Natural killer cell treated with Interleukin-12 subunit alpha and Interleukin-12 subunit beta and Interleukin-15 and Interleukin-18, amount 100 ng/mL, for 72 hours (primary cell): ENCODE measurements at regions not wholly inside any gene's neighbourhood (a gene's known extent, or its start where the extent isn't known, plus 50 kb on each side); places are given as distances from the start of the nearest gene placed in this dataset.

ENCODE experiments used
- ATAC-seq, 2 donors: fragments of 150-1000 bp; cut with Tn5 transposase in 1 of 2; sonication (Bioruptor Pico), chemical (Tn5 transposase) in 1 of 2; 2 replicates each; pipeline ENCODE4 v1.10.0; 2021
- DNase-seq: peaks from one replicate; pipeline ENCODE4 v3.0.0; 2022; ENCODE audit warnings: low spot score
- H3K27ac Mint-ChIP-seq, 2 donors: 1 replicate in 1 of 2; 2 replicates in 1 of 2; pipeline ENCODE4 v1.8.0; 2022; ENCODE audit warnings: mixed read lengths in 2 of 2, mild to moderate bottlenecking in 1 of 2, moderate library complexity in 1 of 2
- H3K27me3 Mint-ChIP-seq, 2 donors: 1 replicate in 1 of 2; 2 replicates in 1 of 2; pipeline ENCODE4 v1.8.0; 2022; ENCODE audit warnings: mixed read lengths in 2 of 2
- H3K36me3 Mint-ChIP-seq: one replicate; pipeline ENCODE4 v1.8.0; 2022; ENCODE audit warnings: mixed read lengths
- H3K4me1 Mint-ChIP-seq, 2 donors: 1 replicate in 1 of 2; 2 replicates in 1 of 2; pipeline ENCODE4 v1.8.0; 2022; ENCODE audit warnings: low read depth in 2 of 2, mixed read lengths in 2 of 2, mild to moderate bottlenecking in 1 of 2
- H3K4me3 Mint-ChIP-seq: one replicate; pipeline ENCODE4 v1.8.0; 2022; ENCODE audit warnings: mixed read lengths
- H3K9me3 Mint-ChIP-seq: 2 replicates; pipeline ENCODE4 v1.8.0; 2022; ENCODE audit warnings: mixed read lengths

DNA sequence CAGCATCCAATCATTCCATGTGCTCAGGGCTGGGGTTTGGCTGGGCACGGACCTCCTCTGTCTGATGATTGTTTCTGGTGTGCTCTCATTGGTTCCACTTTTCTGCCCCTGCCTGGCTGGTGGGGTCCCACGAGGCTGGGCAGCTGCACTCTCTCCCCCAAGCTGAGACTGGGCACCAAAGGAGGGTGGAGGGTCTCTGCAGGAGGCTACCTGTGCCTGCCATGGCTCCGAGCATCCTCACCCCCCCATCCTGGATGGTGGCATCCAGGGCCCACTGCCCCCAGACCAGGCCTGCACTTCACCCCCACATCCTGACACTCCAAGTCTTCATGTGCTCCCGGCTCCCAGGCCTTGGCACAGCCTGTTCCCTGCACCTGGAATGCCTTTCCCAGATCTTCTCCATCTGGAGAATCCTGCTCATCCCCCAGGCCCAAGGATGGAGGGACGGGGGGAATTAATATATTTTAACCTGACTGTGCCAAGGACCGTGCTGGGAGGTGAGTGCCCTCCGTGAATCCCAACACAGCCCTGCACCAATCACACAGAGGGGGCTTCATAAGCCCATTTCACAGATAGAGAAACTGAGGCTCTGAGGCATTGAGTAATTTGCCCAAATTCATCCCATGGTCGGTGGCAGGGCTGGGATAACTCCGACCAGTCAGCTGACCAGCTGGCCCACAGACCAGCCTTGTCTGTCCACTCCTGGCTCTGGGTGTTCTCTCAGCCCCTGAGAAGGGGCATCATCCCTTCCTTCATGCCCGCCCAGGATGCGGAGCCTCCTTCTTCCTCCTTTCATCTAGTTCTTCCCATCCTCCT is 403.4 kb downstream of the MATN1 start:
- ATAC-seq (peak in 1 of 2 donors; percentile 11), DNase-seq (no peak)
- peaks cover under 1 to 15% of the 10 kb centered on the region in 2 donors for H3K27me3 Mint-ChIP-seq
- no peak overlapping the region for H3K27ac Mint-ChIP-seq
- no peaks in the 10 kb centered on the region for H3K9me3 Mint-ChIP-seq
- no peaks in the 10 kb centered on the region for H3K36me3 Mint-ChIP-seq
- no peak overlapping the region for H3K4me3 Mint-ChIP-seq
- peaks cover 0 to 3% of the 10 kb centered on the region in 2 donors for H3K4me1 Mint-ChIP-seq

DNA sequence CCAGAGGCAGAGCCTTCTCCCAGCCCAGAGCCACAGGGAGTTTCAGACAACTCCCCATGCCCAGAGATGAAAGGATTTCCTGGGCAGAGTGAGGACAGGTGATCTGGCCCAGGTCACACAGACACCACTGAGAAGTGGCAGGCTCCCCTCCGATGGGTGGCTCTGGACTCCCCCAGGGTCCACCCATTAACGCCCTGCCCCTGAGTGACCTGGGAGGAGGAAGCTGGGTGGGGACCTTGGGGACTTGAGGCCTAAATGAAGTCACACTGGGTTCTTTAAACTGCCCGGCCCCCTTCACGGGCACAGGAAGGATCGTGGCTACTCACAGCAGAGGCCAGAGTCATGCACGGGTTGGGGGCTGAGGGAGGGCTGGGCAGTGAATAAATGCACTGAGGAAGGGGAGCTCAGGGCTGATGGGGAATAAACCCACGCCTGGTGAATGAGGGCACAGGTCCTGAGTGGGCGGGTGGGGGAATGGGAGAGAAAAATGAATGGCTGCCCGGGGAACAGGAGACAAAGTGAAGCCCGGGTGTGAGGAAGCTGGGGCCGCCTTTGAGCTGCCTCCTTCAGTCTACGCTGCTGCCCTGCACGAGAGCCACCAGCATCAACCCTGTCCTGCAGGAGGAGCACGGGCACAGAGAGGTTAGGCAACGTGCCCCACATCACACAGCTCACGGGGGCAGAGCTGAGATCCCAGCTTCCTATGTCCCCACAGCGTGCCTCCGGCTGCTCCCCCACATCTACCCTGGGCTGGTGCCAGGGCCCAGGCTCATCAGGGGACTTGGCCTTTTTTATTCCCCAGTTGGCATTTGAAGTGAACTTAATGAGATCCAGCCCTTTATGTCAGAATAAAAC is 404.3 kb downstream of the MATN1 start:
- H3K27ac Mint-ChIP-seq: no peak overlapping the region
- H3K36me3 Mint-ChIP-seq: no peaks in the 10 kb centered on the region
- no peaks in the 10 kb centered on the region for H3K9me3 Mint-ChIP-seq
- DNase-seq (no peak), ATAC-seq (no peak)
- H3K27me3 Mint-ChIP-seq: peaks cover 10 to 15% of the 10 kb centered on the region in 2 donors
- H3K4me3 Mint-ChIP-seq: no peak overlapping the region
- peaks cover 0 to 3% of the 10 kb centered on the region in 2 donors for H3K4me1 Mint-ChIP-seq

DNA sequence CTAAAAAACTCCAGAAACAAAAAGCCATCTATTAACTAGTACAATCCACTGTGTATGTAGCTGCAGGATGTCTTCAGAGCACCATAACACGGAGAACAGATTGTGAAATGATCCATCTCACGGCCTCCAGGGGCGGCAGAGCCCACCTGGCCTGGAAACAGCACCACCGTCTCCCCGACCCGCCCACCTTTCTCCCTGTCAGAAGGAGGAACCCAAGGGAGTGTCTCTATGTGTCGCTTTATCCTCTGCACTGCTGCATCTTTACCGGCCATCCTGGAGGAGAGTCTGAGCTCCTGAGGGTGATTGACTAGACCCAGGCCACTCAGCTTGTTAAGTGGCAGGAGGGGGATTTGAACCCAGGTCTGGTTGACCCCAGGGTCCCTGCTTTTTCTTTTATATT is 405.0 kb downstream of the MATN1 start:
- Mint-ChIP-seq H3K27ac (no peak overlapping the region), H3K27me3 (peaks cover 13 to 15% of the 10 kb centered on the region in 2 donors), H3K36me3 (no peaks in the 10 kb centered on the region), H3K4me1 (peaks cover 0 to 3% of the 10 kb centered on the region in 2 donors), H3K9me3 (no peaks in the 10 kb centered on the region), H3K4me3 (no peak overlapping the region)
- no peak for DNase-seq
- no peak for ATAC-seq

DNA sequence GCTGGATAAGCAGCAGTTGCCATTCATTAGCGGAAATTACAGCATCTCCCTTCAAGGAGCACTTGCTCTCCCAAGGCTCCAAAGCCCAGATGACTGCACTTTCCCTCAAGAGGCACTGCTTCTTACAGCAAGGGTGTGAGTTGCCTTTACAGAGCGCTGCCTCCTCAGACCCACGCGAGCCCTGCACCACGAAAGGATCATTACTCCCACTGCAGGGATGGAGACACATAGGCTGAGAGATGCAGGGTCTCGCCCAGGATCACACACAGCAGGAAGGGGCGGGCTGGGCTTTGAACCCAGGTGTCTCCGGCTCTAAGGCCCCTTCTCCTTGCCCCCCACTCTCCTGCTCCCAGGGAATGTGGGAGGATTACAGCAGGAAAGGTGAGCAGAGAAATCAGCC is 405.5 kb downstream of the MATN1 start:
- Mint-ChIP-seq H3K9me3 (no peaks in the 10 kb centered on the region), H3K4me1 (peaks cover 0 to 3% of the 10 kb centered on the region in 2 donors), H3K36me3 (no peaks in the 10 kb centered on the region), H3K27ac (no peak overlapping the region), H3K27me3 (peaks cover 13 to 15% of the 10 kb centered on the region in 2 donors), H3K4me3 (no peak overlapping the region)
- DNase-seq: no peak
- no peak for ATAC-seq

DNA sequence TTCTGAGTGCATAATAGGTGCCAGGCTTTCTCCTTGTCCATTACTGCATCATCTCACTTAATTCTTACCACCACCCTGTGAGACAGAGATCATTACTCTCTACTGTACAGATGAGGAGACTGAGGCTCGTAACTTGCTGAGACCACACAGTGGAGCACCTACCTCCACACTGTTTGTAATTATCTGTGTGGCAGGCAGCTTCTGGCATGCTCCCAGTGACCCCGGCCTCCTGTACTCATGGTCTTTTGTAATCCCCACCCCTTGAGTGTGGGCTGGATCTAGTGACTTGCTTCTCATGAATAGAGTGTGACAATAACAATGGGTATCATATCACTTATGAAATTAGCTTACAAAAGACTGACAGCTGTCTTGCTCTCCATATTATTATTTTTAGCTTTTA is 407.3 kb downstream of the MATN1 start:
- Mint-ChIP-seq H3K27ac (no peak overlapping the region), H3K9me3 (no peaks in the 10 kb centered on the region), H3K36me3 (no peaks in the 10 kb centered on the region), H3K4me1 (peaks cover 0 to 3% of the 10 kb centered on the region in 2 donors), H3K27me3 (peaks cover 13 to 22% of the 10 kb centered on the region in 2 donors), H3K4me3 (no peak overlapping the region)
- no peak for ATAC-seq
- DNase-seq: no peak

DNA sequence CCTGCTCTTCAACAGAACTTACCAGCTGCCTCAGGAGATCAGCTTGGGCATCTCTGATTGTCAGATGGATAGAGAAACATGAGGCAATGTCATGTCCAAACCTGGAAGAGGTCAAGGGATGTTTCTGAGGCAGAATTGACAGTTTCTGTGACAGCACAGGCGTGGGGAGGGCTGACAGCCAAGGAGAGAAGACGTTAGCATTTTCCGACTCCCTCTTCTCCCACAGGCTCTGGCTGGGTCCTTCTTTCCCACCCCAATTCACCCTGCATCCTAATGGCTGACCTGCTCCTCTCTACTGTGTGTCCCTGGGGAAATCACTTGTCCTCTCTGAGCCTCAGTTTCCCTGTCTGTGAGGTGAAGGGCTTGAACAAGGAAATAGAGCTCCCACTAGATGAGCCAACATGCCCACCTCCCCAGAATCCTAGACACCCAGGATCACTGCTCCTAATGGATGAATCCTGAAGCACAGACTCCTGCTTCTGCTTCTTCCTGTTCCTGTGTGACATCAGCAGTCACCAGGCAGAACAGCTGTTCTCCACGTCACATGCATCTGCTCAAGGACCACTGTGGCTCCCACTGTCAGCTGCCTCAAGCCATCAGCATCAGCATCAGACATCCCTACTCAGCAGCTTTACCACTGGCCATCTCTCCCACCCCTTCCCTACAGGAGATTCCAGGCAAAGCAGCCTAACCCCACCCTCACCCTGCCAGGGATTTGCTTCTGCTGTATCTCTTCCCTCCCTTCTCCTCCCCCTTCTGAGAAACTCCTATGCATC is 408.0 kb downstream of the MATN1 start:
- Mint-ChIP-seq H3K27ac (no peak overlapping the region), H3K4me1 (peaks cover 0 to 3% of the 10 kb centered on the region in 2 donors), H3K9me3 (no peaks in the 10 kb centered on the region), H3K36me3 (no peaks in the 10 kb centered on the region), H3K4me3 (no peak overlapping the region), H3K27me3 (peaks cover 13 to 22% of the 10 kb centered on the region in 2 donors)
- ATAC-seq (no peak), DNase-seq (no peak)

DNA sequence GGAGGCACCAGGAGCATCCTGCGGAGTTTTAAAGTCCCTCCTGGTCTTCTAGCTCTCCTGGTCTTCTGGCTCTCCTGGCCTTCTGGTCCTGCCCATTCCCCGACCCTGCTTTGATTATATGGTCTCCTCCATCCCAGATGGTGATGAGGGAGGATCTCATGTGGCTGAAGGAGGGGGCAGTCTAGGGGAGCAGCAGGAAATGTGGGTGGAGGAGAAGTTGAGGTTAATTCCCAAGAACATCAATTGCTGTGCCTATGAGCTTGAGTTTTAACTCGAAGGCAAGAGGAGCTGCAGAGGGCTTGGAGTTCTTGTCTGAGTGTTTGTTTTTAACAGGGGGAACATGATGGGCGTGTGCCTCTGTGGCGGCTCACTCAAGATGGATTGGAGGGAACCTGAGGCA is 408.8 kb downstream of the MATN1 start:
- Mint-ChIP-seq H3K4me3 (no peak overlapping the region), H3K27ac (no peak overlapping the region), H3K9me3 (no peaks in the 10 kb centered on the region), H3K36me3 (no peaks in the 10 kb centered on the region), H3K4me1 (peaks cover 0 to under 1% of the 10 kb centered on the region in 2 donors), H3K27me3 (peaks cover 13 to 17% of the 10 kb centered on the region in 2 donors)
- ATAC-seq (no peak), DNase-seq (no peak)

DNA sequence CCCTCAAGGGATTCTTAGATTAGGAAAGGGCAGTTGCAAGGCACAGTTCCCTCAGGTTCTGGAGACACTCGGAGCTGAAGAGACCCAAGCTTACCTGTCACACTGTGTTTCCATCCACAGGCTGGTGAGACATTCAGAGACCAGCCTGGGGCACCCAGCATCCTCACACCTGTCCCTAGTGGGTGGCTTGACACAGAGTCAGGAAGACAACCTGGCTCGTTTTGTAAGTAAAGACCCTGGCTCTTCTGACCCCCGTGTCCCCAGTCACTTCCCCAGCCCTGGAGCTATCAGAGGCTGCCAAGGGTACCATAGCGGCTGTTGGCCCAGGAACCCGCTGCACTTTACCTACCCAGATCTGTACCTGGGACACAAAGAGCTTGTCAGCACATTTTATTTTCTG is 409.8 kb downstream of the MATN1 start:
- no peak for ATAC-seq
- Mint-ChIP-seq H3K27ac (no peak overlapping the region), H3K4me3 (no peak overlapping the region), H3K9me3 (no peaks in the 10 kb centered on the region), H3K36me3 (no peaks in the 10 kb centered on the region), H3K4me1 (no peaks in the 10 kb centered on the region), H3K27me3 (peaks cover 13 to 17% of the 10 kb centered on the region in 2 donors)
- DNase-seq: peak; percentile 15

DNA sequence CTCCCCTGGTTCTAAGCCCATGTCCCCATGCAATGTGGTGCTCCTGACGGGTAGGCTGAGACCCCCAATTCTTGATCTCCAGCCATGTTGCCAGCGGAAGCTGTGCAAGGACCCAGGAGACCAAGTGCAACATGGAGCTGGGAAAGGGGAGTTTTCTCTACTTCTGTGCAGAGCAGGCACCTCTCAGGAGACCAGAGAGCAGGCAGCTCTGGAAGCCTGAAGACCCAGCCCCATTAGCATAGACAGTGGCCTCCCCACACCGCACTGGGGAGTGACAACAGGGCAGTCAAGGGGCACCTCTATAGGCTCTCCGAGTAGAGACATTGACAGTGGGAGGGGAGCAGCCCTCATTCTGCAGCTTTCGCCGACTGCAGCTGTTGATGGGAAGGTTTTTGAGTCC is 410.2 kb downstream of the MATN1 start:
- DNase-seq (no peak), ATAC-seq (no peak)
- no peak overlapping the region for H3K27ac Mint-ChIP-seq
- no peaks in the 10 kb centered on the region for H3K4me1 Mint-ChIP-seq
- no peaks in the 10 kb centered on the region for H3K36me3 Mint-ChIP-seq
- no peaks in the 10 kb centered on the region for H3K9me3 Mint-ChIP-seq
- H3K27me3 Mint-ChIP-seq: peaks cover 17% of the 10 kb centered on the region in 2 donors
- no peak overlapping the region for H3K4me3 Mint-ChIP-seq

DNA sequence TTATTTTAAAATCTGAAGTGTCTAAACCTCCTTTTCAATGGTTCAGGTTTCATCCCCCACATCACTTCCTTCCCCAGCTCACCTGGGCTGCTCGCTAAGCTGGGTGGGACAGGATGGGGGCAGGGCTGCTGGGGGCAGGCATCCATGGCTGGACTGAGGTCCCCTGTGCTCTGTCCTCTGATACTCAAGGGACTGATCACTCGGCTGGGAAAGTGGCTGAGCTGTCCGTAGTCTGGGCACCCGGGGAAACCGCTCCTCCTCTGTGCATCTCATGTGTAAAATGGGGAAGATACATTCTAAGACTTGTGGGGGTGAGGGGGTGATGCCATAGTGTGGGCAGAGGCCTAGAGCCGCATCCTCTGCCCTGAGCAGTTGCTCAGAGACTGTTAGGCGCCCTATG is 411.2 kb downstream of the MATN1 start:
- ATAC-seq: no peak
- DNase-seq: peak; percentile 29
- H3K4me3 Mint-ChIP-seq: no peak overlapping the region
- H3K4me1 Mint-ChIP-seq: no peaks in the 10 kb centered on the region
- H3K9me3 Mint-ChIP-seq: no peaks in the 10 kb centered on the region
- no peak overlapping the region for H3K27ac Mint-ChIP-seq
- H3K36me3 Mint-ChIP-seq: no peaks in the 10 kb centered on the region
- H3K27me3 Mint-ChIP-seq: peaks cover 17 to 25% of the 10 kb centered on the region in 2 donors

DNA sequence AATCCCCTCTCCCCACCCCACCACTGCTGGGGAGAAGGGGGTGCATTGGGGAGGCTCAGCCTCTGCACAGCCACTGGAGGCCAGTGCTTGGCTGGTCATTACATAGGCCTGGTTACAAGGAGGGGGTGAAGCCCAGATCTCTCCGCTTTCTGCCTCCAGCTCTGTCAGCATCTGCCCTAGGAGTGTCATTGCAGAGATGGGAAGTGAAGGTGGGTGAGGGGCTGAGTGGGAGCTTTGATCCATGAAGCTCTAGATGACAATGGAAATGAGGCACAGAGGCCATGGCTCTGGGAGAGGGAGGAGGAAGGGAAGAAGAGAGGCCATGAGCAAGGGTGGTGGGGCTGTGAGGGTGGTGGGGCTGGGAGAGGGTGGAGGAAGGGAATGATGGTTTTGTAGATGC is 411.6 kb downstream of the MATN1 start:
- no peaks in the 10 kb centered on the region for H3K36me3 Mint-ChIP-seq
- ATAC-seq (no peak), DNase-seq (no peak)
- H3K27ac Mint-ChIP-seq: no peak overlapping the region
- peaks cover 17 to 28% of the 10 kb centered on the region in 2 donors for H3K27me3 Mint-ChIP-seq
- no peaks in the 10 kb centered on the region for H3K4me1 Mint-ChIP-seq
- no peak overlapping the region for H3K4me3 Mint-ChIP-seq
- H3K9me3 Mint-ChIP-seq: no peaks in the 10 kb centered on the region

DNA sequence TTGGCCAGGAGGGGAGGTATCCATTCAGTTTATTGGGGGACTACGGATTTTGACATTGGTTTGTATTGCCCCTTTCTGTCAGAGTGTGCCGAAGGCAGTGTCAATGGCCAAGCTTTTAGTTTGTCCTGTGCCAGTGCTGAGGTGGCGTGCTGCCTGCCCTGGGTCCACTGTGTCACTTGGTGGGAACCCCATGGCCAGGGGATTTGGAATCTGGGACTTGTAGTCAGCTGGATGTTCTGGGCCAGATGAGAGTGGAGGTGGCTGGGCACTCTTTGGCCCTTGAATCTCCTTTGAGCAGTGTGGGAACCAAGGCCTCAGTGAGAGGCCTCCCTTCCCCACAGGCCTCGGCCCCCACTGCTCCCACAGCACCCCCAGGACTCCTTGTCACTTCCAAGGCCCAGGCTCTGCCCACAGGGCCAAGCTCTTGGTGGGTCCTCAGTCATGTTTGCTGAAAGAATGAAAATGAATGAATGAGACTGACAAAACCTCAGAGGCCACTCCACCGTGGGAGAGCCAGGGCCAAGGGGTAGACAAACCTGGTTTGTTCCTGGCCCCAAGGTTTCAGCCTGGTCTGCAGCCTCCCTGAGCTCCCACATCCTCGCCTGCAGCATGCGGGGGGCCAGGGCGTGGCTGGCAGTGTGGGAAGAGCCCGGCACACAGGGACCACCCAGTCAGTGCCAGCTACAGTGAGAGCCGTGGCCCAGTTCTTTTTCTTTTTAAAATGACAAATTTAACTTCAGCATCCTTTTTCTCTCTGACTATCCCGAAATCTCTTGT is 412.2 kb downstream of the MATN1 start:
- DNase-seq: peak; percentile 56
- Mint-ChIP-seq H3K4me1 (no peaks in the 10 kb centered on the region), H3K27ac (no peak overlapping the region), H3K27me3 (peaks cover 20 to 32% of the 10 kb centered on the region in 2 donors), H3K4me3 (no peak overlapping the region), H3K36me3 (no peaks in the 10 kb centered on the region), H3K9me3 (no peaks in the 10 kb centered on the region)
- ATAC-seq: peak in 1 of 2 donors; percentile 22

DNA sequence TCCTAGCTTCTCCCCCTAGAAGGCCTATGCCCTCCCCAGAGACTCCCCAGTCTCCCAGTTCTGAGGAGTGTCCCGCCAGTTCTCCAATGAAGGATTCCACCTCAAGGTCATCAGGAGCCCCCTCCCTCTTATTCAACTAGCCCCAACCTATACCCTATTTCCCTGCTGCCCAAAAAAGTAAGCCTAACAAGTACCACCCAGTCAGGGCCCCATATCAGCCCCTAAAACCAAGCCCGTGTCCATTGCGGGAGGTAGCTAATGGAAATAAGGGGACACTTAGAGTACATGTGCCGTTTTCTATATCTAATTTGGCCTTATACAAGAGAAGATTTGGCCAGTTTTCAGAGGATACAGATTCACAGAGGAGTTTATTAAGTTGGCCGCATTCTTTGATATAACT is 416.2 kb downstream of the MATN1 start:
- Mint-ChIP-seq H3K27me3 (peaks cover 19 to 26% of the 10 kb centered on the region in 2 donors), H3K36me3 (no peaks in the 10 kb centered on the region), H3K4me3 (no peak overlapping the region), H3K4me1 (no peaks in the 10 kb centered on the region), H3K9me3 (no peaks in the 10 kb centered on the region), H3K27ac (no peak overlapping the region)
- ATAC-seq: no peak
- DNase-seq: peak; percentile 15
